Astrocyte of the spinal cord (primary cell): ENCODE measurements at regions not wholly inside any gene's neighbourhood (a gene's known extent, or its start where the extent isn't known, plus 50 kb on each side); places are given as distances from the start of the nearest gene placed in this dataset.

Experiments
- DNase-seq: peaks from one replicate; pipeline ENCODE4 v3.0.0; 2011; ENCODE audit warnings: low read depth, low spot score
- H3K4me3 ChIP-seq: 2 replicates; pipeline ENCODE4 v1.5.1; 2011; ENCODE audit warnings: low read depth, mild to moderate bottlenecking, low read length, moderate library complexity
- in situ Hi-C: cut with HindIII; loops from 2 replicates; pipeline ENCODE4 v1.10.0; 2017; ENCODE audit warnings: low sequenced_read_pairs
- TF ChIP-seq, protein P1 (sequence below): IDR thresholded peaks from 2 replicates; pipeline ENCODE4 v1.5.1; 2012; ENCODE audit warnings: low read depth, mild to moderate bottlenecking, low read length, inconsistent platforms

DNA sequence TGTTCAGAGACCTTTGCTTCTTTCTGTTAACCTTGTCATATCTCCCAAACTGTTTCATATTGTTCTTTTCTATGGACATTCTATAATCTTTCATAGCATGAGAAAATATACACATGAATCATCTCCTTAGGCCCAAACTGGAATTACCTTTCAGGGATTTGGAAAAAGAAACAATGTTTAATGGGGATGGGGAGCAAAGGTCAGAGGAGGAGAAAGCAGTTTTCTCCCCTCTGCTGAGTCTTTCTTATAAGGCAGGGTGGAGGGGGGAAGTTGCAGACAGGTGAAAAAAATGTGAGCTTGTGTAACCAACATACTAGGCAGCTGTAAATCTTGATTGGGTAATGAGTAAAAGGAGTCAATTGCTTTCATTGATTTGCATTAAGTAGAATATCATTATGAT lies 164.1 kb downstream of the BRINP2 start:
- in situ Hi-C loops, result no loop called here
- no peak overlapping the region for H3K4me3 ChIP-seq
- TF ChIP-seq, protein P1, sequence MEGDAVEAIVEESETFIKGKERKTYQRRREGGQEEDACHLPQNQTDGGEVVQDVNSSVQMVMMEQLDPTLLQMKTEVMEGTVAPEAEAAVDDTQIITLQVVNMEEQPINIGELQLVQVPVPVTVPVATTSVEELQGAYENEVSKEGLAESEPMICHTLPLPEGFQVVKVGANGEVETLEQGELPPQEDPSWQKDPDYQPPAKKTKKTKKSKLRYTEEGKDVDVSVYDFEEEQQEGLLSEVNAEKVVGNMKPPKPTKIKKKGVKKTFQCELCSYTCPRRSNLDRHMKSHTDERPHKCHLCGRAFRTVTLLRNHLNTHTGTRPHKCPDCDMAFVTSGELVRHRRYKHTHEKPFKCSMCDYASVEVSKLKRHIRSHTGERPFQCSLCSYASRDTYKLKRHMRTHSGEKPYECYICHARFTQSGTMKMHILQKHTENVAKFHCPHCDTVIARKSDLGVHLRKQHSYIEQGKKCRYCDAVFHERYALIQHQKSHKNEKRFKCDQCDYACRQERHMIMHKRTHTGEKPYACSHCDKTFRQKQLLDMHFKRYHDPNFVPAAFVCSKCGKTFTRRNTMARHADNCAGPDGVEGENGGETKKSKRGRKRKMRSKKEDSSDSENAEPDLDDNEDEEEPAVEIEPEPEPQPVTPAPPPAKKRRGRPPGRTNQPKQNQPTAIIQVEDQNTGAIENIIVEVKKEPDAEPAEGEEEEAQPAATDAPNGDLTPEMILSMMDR, result no peak
- DNase-seq, result no peak

DNA sequence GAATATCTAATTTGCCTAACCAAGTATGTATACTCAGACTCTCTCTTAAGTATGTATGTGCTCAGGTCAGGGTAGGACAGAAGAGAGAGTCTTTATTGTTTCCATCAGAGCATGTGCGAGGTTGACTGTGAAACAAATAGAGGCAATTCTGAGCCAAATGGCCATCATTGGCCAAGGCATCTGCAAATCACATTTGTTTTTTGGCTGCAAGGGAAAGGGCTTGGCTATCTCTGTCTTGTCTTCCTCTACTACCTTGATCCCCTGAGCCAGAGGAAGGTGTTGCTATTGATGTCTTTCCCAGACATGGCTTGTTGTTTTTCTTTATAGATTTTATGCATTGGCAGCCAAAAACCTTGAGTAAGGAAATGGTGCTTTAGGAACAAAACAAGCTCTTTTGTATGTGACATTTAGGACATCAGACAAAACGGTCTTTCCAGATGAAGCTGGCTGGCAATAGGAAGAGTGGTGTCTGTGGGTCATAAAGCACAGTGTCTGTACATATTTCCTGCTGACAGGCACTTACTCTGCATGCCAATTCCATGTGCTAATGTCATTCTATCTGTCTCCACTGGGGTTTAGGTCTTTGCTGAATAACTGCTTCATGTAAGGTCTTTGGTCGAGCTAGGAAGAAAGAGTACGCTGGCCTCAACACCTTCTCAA lies 163.3 kb downstream of the BRINP2 start:
- in situ Hi-C loops, result no loop called here
- no peak for DNase-seq
- TF ChIP-seq, protein P1, result no peak
- no peak overlapping the region for H3K4me3 ChIP-seq
